Stomach (tissue), 8 donors: ENCODE measurements at regions not wholly inside any gene's neighbourhood (a gene's known extent, or its start where the extent isn't known, plus 50 kb on each side); places are given as distances from the start of the nearest gene placed in this dataset.

Source experiments
- DNase-seq, 2 donors: peaks; one replicate each; pipeline versions ENCODE4 v3.0.0 to v3.0.0-alpha.2; 2013 to 2019
- H3K27ac ChIP-seq, 5 donors: fragments of 200-600 bp in 4 of 5; sonication (generic) in 4 of 5; one replicate each; pipeline ENCODE4 v1.5.1; 2013 to 2019; ENCODE audit warnings: mild to moderate bottlenecking in 1 of 5, moderate library complexity in 1 of 5
- H3K27me3 ChIP-seq, 3 donors: fragments of 200-600 bp; sonication (generic); one replicate each; pipeline ENCODE4 v1.5.1; 2017 to 2019; ENCODE audit warnings: mixed run types in 1 of 3
- H3K36me3 ChIP-seq, 4 donors: fragments of 200-600 bp; sonication (generic); 1 replicate in 3 of 4; 2 replicates in 1 of 4; pipeline ENCODE4 v1.5.1; 2016 to 2019
- H3K4me1 ChIP-seq, 4 donors: fragments of 200-600 bp; sonication (generic); one replicate each; pipeline ENCODE4 v1.5.1; 2016 to 2019
- H3K4me3 ChIP-seq, 4 donors: fragments of 200-600 bp; sonication (generic) in 3 of 4; one replicate each; pipeline ENCODE4 v1.5.1; 2016 to 2019; ENCODE audit warnings: mild to moderate bottlenecking in 1 of 4
- H3K9me3 ChIP-seq, 4 donors: fragments of 200-600 bp; sonication (generic); one replicate each; pipeline ENCODE4 v1.5.1; 2016 to 2019
- EP300 ChIP-seq: sonication (generic); formaldehyde crosslinking; IDR thresholded peaks from one replicate; pipeline ENCODE4 v1.6.1; 2017; ENCODE audit warnings: antibody characterized with exemption
- POLR2A ChIP-seq, 4 donors: fragments of 450-650 bp; IDR thresholded peaks; one replicate each; pipeline ENCODE4 v1.6.1; 2016; ENCODE audit warnings: antibody characterized with exemption in 4 of 4, control low read depth in 2 of 4, mild to moderate bottlenecking in 1 of 4, moderate library complexity in 1 of 4
- POLR2AphosphoS5 ChIP-seq, 3 donors: sonication (generic); formaldehyde crosslinking; IDR thresholded peaks; one replicate each; pipeline ENCODE4 v1.6.1; 2016; ENCODE audit warnings: antibody characterized with exemption in 3 of 3
- WGBS, 5 donors: extraction: QIAGEN DNeasy Blood & Tissue Kit in 3 of 5; methylation state at CpG; one replicate each; pipeline versions ENCODE4 v1.1.5 to v1.1.7; 2013 to 2018; 5-methylcytosine and 5-hydroxymethylcytosine counted together
- intact Hi-C: fragments of 100-400 bp; cut with DNase I; formaldehyde crosslinking; loops from one replicate; pipeline ENCODE4 v1.15.1; 2023; ENCODE audit warnings: low total_unique reads
- TF ChIP-seq, protein P1 (sequence below), 7 experiments: fragments of 450-650 bp in 4 of 7; fragments of 200-600 bp in 3 of 7; sonication (generic) in 3 of 7; IDR thresholded peaks; one replicate each; pipeline ENCODE4 v1.5.1; 2016 to 2019; ENCODE audit warnings: antibody characterized with exemption in 7 of 7, control low read depth in 2 of 7, mild to moderate bottlenecking in 1 of 7
- donor health status: healthy with polysubstance abuse.
- donor health status: Bipolar disorder and iron deficiency.
- donor health status: healthy.

DNA sequence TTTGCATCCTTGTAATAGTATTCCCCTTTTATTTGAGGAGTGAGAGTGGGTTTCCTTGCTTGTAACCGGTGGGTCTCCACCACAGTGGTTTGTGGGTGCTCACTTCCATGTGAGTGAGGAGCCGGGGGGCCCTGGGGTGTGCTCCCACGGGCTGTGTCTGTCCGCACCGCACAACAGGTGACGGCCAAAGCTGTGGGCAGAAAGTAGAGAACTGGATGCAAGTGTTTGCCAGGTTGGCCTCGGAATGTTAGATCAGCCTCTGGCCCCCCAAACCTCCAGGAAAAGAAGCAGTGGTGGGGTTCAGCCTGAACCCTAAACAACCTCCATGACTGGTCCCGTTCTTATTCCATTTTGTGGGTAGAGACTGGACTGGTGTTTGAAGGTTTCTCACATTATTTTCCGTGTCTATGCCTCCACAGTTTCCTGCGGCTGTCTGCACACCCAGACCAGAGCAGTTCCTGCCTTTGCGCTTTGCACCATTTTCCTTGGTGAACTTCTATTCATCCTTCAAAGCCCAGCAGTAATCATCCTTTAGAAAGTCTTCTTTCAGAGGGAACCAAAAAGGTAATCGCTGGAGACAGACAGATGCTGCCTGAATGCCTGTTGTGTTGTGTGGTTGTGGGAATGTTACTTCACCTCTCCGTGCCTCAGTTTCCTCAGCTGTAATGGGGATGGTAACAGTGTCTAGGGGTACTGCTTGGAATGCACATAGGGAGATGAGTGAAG, 77.2 kb downstream of the MYEOV start:
- DNase-seq, result peak in 1 of 2 donors; percentile 25

DNA sequence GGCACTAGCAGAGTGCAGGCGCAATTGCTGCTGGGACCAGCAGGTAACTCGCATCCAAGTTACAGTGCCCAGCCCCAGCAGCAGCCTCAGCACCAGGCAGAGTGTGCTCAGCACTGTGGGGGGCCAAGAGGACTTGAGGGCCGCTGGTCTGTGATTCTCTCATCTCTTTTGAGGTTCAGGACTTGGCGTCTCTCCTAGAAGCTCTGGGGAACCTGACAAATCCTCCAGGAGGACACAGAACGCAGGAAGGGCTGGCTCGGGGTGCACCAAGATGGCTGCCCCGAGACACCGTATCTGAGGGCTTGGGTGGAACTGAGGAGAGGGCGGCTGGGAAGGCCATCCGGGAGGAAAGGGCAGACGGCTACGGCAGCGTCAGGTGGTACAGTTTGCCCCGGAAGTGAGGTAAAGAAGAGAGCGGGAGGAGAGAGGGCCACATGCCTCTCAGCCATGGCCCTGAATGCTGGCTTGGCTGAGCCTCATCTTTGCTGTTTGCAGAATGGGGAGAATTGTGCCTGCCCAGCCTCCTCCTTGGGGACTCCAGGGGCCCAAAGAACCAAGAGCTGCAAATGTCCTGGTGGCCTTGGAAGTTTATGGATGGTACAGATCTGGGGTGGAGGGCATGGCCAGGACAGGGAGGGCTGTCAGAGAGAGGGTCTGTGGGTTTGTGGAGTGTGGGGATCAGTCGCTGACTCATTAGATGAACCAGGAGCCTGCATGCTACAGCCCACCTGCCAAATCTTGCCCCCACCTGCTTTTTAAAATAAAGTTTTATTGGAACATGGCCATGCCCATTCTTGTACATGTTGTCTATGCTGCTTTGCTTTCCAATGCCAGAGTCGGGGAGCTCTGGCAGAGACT, 78.0 kb downstream of the MYEOV start:
- WGBS, 5 donors, result 91 to 93% (median 92%) methylated on average over 15 to 17 of the region's 17 CpGs
- intact Hi-C loops, result no loop called here
- H3K27me3 ChIP-seq, result peaks cover 0 to 30% (median 0%) of the 10 kb centered on the region in 3 donors
- H3K27ac ChIP-seq, result no peak overlapping the region
- no peak overlapping the region for H3K4me3 ChIP-seq
- peaks cover 0 to 20% (median 9%) of the 10 kb centered on the region in 4 donors for H3K4me1 ChIP-seq
- peaks cover 0 to 8% (median 6%) of the 10 kb centered on the region in 4 donors for H3K9me3 ChIP-seq
- TF ChIP-seq EP300 (no peak), POLR2AphosphoS5 (IDR thresholded peaks at IDR 0.05) (no peak), POLR2A (IDR thresholded peaks at IDR 0.05) (no peak)
- TF ChIP-seq, protein P1, sequence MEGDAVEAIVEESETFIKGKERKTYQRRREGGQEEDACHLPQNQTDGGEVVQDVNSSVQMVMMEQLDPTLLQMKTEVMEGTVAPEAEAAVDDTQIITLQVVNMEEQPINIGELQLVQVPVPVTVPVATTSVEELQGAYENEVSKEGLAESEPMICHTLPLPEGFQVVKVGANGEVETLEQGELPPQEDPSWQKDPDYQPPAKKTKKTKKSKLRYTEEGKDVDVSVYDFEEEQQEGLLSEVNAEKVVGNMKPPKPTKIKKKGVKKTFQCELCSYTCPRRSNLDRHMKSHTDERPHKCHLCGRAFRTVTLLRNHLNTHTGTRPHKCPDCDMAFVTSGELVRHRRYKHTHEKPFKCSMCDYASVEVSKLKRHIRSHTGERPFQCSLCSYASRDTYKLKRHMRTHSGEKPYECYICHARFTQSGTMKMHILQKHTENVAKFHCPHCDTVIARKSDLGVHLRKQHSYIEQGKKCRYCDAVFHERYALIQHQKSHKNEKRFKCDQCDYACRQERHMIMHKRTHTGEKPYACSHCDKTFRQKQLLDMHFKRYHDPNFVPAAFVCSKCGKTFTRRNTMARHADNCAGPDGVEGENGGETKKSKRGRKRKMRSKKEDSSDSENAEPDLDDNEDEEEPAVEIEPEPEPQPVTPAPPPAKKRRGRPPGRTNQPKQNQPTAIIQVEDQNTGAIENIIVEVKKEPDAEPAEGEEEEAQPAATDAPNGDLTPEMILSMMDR (IDR thresholded peaks at IDR 0.05), result no peak
- peak in 1 of 2 donors; percentile 19 for DNase-seq
- no peaks in the 10 kb centered on the region for H3K36me3 ChIP-seq

More for the DNA sequence above, 77.2 kb downstream of the MYEOV start:
- H3K36me3 ChIP-seq, result no peaks in the 10 kb centered on the region
- H3K9me3 ChIP-seq, result peaks cover 0 to 8% (median 6%) of the 10 kb centered on the region in 4 donors
- TF ChIP-seq, protein P1 (IDR thresholded peaks at IDR 0.05), result no peak
- TF ChIP-seq EP300 (no peak), POLR2AphosphoS5 (IDR thresholded peaks at IDR 0.05) (no peak), POLR2A (IDR thresholded peaks at IDR 0.05) (no peak)
- H3K4me1 ChIP-seq, result peaks cover 0 to 12% (median 3%) of the 10 kb centered on the region in 4 donors
- no peak overlapping the region for H3K27ac ChIP-seq
- intact Hi-C loops, result no loop called here
- peaks cover 0 to 22% (median 0%) of the 10 kb centered on the region in 3 donors for H3K27me3 ChIP-seq
- H3K4me3 ChIP-seq, result no peak overlapping the region
- WGBS, 5 donors, result 93 to 97% (median 95%) methylated on average over 13 of the region's 13 CpGs

DNA sequence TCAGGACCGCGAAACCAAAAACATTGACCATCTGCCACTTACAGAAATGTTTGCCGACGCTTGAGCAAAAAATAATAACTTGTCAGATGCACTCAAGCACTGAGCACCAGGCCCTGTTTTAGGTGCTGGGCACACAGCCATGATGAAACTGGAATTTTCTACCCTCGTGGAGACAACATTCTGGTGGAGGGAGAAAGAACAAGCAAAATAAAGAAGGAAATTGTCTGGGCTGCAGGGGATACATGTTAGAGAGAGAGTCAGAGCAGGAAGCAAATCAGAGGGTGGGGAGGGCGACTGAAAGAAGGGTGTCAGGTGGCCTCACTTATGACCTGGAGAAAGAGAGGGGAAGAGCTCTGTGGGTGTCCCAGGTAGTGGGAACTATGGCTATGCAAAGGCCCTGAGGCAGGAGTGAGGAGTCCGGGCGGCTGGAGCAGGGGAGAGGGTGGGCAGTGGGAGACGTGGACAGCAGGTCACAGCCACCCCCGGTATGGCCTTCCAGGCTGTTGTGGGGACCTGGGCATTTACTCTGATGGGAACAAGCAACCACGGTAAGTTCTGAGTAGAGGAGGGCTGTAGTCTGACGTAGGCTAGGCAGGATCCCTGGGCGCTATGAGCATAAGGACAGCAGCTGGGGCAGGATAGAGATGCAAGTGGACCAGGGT, 78.8 kb downstream of the MYEOV start:
- intact Hi-C loops, result no loop called here
- H3K27me3 ChIP-seq, result peaks cover 0 to 38% (median 0%) of the 10 kb centered on the region in 3 donors
- peaks cover 0 to 8% (median 6%) of the 10 kb centered on the region in 4 donors for H3K9me3 ChIP-seq
- H3K27ac ChIP-seq, result no peak overlapping the region
- peak in 1 of 2 donors; percentile 21 for DNase-seq
- H3K36me3 ChIP-seq, result no peaks in the 10 kb centered on the region
- H3K4me1 ChIP-seq, result peaks cover 0 to 24% (median 12%) of the 10 kb centered on the region in 4 donors
- 89 to 95% (median 94%) methylated on average over 13 of the region's 13 CpGs for WGBS, 5 donors
- TF ChIP-seq EP300, result no peak
- H3K4me3 ChIP-seq, result no peak overlapping the region

DNA sequence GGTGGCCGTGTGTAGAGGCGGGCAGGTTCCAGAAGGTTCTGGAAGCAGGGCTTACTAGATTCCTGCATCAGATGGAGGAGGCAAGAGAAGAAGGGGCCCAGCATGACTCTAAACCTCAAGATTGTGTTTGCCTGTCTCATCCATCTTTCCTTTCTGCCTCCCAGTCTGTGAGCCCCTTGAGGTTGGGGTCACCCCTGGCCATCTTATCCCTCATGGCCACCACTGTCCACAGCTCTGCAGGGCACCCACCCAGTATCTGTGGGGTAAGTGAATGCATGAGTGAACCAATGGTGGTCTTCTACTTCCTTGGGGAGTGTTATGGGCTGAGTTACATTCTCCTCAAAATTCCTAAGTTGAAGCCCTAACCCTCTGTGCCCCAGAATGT, 79.3 kb downstream of the MYEOV start:
- peaks cover 0 to 43% (median 0%) of the 10 kb centered on the region in 3 donors for H3K27me3 ChIP-seq
- peaks cover 0 to 8% (median 6%) of the 10 kb centered on the region in 4 donors for H3K9me3 ChIP-seq
- intact Hi-C loops, result no loop called here
- no peak for DNase-seq
- H3K27ac ChIP-seq, result no peak overlapping the region
- TF ChIP-seq, protein P1 (IDR thresholded peaks at IDR 0.05), result no peak
- no peak for TF ChIP-seq POLR2AphosphoS5 (IDR thresholded peaks at IDR 0.05)
- no peak for TF ChIP-seq POLR2A (IDR thresholded peaks at IDR 0.05)
- TF ChIP-seq EP300, result no peak
- H3K4me3 ChIP-seq, result no peak overlapping the region
- H3K36me3 ChIP-seq, result no peaks in the 10 kb centered on the region
- 85 to 97% (median 93%) methylated on average over 2 of the region's 2 CpGs for WGBS, 5 donors
- peaks cover 0 to 24% (median 12%) of the 10 kb centered on the region in 4 donors for H3K4me1 ChIP-seq
